ENCODE measurements at regions not wholly inside any gene's neighbourhood (a gene's known extent, or its start where the extent isn't known, plus 50 kb on each side); places are given as distances from the start of the nearest gene placed in this dataset.
"Not testable (repeated sequence)": the region's sequence is repeated elsewhere in the genome, so short reads cannot be mapped to it uniquely, and the experiment has no call there.

DNA sequence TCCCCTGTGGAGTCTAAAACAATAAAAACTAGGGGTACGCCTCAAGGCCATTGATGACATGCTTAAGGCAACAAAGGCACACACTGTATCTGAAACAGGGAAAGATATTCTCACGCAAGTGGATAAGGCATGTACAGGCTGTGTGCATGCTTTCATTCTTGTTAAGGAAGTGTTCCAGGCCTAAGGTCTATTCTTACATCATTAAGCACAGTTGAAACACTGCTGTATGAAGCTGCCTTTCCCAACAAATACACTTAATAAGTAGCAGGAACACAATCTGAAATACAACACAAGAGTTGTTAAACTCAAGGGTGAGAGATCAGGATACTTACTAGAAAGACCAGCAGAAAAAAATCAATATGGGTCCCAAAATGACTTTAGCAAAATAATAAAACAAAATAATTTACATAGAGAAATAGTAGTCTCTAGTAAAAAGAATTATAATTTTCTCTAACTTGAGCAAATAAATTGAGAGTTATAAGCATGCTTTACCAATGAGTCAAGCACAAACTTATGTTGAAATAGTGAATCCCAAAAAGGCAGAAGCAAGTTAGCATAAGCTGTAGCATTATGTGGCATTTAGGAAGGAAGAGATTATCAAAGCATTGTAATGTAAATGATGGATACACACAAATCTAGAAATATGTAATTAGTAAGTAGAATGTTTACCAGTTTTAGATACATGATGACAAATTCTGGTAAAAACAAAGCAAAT lies 796.9 kb downstream of the SLITRK1 start:
- no peak for DNase-seq

DNA sequence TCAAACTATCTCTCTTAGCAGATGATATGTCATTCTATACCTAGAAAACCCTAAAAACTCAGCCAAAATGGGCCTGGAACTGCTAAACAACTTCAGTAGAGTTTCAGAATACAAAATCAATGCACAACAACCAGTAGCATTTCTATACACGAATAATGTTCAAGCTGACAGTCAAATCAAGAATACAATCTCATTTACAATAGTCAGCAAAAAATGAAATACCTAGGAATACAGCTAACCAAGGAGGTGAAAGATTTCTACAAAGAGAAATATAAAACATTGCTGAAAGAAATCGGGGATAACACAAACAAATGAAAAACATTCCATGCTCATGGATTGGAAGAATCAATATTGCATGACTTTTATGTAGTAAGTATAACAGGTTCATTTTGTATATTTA lies 804.8 kb downstream of the SLITRK1 start:
- DNase-seq: no peak

DNA sequence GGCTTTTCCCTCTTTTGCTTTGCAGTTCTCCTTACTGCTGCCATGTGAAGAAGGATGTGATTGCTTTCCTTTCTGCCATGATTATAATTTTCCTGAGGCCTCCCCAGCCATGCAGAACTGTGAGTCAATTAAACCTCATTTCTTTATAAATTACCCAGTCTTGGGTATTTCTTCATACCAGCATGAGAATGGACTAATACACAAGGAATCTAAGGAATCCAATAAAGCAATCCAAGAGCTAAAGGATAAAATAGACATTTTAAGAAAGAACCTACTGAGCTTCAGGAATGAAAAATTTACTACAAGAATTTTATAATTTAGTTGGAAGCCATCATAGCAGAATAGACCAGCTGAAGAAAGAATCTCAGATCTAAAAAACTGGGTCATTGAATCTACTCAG lies 808.3 kb downstream of the SLITRK1 start:
- not testable (repeated sequence) for DNase-seq

DNA sequence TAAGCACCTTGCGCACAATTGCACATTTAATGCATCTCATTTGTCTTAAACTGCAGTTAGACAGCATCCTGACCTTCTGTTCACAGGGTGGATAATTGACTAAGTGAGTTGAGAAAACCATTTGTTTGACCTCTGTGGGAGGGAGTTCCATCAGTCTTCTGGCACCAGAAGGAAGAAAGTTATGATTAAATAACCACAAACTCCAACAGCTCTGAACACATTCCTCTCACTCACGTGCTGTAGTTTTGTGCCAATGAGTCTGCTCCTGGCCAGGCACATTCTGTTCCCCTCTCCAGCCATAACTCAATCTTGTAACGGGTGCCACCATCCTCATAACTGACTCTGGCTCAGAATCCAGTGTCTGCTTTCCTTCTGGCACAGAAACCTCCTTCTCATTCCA lies 817.2 kb downstream of the SLITRK1 start:
- DNase-seq: no peak

DNA sequence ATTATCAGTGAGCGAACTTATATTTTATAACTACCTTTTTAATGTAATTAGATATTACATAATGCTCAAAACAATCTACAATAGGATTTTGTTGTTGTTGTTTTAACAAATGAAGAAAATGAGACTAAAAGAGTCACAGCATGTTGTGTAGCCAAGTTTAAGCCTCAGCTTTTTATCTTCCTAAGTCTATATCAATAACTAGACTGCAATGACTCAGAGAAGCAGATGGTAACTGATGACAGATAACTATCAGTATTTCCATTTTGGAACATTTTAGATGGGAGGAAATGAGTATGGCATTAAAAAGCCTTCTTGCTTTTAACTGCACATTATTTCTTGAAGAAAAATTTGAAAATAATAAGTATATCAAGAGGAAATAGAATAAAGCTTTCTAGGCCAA lies 825.2 kb downstream of the SLITRK1 start:
- DNase-seq: no peak

DNA sequence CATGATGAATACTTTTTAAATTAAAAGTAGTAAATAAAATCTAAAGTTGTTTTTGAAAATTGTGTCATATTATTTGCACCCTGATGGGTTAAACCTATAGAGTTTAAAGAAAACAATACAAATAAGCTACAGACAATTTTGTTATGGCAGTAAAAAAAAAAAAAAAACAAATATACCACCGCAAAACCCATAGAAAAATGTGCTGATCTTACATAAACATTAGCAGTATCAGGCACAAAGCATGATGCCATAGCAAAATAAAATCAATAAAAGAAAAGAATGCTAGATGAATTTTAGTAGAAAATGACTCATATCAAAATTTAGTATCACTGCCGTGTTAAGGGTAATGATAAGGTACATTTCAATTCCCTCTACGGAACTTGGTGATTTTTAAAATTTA lies 826.0 kb downstream of the SLITRK1 start:
- DNase-seq: no peak

DNA sequence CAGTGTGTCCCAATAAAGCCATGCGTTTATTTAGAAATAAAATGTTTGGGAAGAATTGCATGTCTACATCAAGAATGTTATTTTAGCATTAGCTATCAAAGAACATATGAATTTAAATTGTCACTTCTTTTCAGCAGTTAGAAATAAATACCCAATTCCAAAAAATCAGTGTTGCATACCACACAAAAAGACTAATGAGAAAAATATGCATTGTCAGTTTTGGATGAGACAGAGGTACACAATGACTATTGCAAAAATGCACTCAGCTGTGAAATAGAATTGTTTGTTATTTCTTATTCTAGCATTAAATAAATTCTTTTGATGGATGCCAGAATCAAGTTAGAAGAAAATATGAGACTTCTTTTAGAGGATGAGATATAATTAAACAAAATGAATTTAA lies 833.9 kb downstream of the SLITRK1 start:
- no peak for DNase-seq

DNA sequence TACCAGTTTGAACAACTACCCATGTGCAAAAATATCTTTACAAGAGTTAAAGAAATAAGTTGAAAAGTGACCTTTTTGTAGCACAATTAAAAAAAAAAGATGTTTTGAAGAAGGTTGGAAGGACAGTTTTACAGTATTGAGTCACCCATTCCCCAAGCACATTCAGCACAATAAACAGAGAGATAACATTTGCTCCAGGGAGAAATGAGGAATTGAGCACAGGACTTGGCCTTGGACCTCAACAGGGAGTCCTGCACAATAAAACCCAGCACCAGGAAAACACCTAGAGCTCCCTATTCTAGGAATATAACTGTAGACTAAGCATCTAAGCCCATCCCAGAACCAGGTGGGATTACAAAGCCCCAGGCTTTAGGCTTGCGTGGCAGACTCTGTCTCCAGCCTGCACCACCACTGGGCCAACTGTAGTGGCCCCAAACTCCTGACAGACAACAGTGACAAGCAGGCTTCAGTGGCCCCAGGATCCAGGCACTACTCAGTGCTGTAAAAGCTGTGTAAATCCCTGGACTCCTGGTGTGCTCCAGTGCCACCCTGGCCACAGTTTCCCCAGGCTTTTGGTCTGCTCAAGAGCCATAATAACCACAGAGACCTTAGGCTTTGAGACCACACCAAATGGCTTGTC lies 857.2 kb downstream of the SLITRK1 start:
- no peak for DNase-seq

DNA sequence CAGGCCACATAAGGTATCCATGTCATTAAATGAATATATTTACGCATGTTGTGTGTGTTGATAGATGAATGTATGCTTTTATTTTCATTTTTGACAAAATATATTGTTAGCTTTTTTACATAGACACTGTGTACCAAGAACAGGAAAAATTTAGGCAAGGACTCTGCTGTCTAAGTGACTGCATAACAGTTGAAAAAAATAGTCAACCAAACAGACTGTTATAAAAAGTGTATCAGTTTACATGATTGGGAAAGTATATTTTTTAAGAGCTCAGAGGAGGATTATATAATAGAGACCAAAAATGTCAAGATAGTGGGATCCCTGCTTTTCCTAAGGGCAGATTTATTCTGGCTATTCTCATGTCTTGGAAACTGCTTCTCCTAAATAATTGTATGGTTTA lies 858.0 kb downstream of the SLITRK1 start:
- DNase-seq: no peak

DNA sequence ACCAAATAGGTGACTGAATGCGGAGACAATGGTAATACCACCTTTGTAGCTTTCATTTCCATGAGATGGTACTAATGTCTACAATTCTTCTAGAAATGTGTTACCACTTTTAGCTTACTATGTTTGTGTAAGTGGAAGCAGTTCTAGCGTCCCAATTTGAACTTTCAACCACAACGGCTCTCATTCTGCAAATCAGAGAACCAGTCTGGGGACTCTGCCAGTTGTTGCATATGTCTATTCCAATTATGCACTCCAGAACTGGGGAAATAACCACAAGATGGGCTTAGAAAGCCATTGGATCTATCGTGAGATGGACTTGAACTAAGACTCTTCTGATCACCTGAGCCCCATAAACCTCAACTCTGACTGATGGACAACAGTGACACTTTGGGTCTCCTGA lies 862.3 kb downstream of the SLITRK1 start:
- no peak for DNase-seq

DNA sequence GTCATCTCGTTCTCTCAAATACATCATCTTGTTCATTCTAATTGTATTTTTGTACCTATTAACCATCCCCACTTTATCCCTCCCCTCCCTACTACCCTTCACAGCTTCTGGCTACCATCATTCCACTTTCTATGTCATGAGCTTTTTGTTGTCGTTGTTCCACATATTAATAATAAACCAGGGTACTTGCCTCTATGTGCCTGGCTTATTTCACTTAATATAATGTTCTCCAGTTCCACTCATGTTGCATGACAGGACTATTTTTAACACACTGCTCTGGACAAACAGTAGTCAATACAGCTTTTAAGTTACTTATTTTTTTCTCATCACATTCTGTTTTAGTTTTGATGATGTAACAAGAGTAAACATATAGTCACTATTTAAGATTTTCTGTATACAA lies 872.3 kb downstream of the SLITRK1 start:
- DNase-seq: no peak

DNA sequence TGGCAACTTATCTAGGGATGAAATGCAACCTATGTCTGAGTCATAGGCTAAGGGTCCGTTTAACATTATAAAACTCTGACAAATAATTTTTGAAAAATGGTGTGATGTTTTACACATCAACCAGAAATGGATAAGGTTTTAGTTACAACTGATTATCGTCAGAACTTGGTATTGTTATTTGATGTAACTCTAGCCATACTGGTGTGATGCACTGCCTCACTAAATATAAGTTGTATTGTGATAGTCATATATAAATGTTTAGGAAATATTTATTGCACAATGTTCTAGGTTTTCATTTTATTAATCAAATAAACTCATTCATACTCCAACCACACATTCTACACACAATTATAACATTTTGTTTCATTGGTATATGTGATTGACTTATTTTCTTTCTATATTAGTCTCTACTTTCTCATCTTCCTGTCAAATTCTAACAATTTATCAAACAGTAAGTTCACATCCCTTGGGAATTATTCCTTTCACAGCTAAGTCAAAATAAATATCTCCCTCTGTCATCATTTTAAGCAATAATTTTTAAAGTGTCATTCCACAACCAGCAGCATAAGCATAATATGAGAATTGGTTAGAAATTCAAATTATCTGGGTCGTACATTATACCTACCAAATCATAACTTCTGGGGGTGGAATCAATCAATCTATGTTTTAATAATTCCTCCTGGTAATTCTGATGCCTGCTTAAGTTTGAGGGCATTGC lies 873.9 kb downstream of the SLITRK1 start:
- no peak for DNase-seq

DNA sequence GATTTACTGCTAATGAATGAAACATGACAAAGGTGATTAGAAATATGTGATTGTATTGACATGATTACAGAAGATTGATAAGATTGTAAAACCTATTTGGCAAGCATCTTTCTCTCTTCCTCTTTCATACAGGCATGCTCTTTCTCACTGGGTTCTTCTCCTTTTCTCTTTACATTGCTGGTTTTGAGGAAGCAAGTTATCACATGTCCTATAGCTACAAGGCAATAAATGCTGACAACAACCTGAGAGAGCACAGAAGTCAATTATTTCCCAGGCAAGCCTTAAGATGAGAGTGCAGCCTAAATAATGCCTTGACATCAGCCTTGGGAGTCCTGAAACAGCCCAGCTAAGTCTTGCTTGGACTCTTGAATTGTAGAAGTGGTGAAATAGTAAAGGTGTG lies 875.0 kb downstream of the SLITRK1 start:
- DNase-seq: no peak

DNA sequence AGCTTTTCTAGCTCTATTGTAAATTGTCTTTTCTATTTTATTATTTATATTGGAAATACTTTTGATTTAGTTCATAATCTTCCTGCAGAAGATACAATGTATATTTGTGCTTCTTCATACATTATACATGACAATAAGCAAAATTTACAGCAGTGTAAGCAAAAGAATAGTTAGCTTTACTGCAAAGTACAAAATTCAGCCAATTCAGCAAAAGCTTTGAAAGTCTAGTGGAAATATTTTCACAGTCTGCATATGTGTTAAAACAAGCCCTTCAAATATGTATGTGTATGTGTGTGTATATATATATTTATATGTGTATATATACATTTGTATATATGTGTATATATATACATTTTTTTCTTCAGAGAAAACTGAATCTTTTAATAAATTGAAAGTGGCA lies 879.1 kb downstream of the SLITRK1 start:
- DNase-seq: no peak

DNA sequence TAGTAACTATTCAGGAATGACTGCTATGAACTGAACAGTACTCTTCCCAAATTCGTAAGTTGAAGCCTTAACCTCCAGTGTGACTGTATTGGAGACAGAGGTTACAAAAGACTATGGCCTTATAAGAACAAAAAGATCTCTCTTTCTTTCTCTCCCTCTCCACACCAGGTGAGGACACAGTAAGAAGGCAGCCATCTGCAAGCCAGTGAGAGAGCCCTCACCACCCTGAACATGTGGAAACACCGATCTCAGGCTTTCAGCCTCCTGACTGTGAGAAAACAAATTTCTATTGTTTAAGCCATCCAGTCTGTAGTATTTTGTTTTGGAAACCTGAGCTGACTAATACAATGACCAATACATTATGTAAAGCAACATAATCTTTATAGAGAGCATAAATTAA lies 888.9 kb downstream of the SLITRK1 start:
- no peak for DNase-seq

DNA sequence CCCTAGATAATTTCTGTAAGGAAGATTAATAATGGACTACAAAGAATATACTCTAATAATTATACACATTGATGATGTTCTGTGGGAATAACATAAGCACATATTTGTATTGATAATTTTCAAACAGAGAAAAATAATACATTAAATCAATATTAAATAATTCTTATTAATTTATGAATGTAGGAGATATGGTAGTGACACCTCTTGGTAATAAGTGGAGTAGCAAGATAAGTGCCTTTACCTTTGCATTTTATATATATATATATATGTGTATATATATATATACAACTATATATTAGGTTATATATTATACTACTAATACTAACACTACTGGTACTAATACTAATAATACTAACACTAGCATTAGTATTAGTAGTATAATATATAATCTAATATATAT lies 905.8 kb downstream of the SLITRK1 start:
- no peak for DNase-seq

DNA sequence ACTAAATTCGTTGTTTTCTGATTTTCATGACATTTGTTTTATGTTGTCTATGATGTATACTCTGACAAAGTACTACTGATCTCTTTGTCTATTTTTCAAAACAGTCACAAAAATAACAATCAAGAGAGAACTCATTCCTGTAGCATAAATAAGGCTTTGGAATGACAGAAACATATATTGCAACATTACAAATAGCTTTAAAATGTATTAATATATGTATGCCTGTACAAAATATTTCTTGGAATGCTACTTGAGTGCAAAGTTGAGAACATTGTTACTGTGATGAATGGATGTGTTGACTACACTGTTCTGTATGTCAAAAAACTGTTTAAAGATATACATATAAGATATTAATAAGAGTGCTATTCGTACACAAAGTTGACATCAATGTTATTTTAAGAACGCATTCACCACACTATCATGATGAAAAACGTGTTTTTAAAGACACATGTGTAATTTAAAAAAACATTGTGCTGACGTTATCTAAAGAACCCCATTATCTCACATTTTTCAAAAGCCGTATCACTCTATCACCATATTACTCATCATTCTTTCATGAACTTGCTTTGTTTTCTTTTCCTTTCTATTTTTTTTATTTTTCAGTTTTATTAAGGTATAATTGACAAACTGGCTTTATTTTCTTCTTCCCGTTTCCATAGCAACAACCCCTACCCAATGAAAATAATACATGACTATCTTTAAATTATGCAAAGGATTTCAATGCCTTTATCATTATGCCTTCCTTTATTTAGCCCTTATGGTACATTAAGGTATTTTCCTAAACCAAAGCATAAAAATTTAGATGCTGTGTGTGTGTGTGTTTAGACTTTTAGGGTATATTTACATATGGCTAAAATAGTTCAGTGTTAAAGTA lies 918.8 kb downstream of the SLITRK1 start:
- no peak for DNase-seq

DNA sequence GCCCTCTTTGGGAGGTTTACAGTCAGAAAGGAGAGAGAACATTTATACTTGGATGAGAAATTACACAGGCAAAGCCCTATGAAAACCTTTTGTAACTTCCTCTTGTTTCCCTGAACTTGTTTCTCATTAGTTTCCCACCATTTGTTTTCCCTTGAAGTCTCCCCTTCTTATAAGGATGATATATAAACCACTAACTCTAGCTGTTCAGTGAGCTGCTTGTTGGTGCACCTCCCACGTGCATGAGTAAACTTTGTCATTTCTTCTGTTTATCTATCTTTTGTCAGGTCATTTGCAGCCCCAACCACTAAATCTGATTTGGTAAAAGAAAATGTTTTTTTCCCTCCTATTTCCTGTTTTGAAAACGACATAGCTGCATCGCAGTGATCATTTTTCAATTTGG lies 919.9 kb downstream of the SLITRK1 start:
- no peak for DNase-seq

DNA sequence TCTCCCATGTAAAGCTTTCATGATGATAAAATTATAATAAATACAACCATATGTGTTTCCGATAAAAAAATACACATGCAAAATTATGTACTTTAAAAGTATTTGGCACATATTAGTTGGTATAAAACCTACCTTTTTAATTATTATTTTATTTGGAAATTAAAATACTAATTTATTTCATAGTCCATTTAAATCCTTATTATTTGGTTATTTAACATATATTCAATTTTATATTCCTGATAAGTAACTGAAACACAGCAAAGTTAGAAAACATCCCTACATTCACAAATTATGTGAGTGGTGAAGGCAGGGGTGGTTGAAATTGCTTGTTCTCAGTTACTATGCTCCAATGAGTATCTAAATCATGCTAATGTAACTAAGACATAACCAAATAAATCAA lies 920.5 kb downstream of the SLITRK1 start:
- DNase-seq: no peak

DNA sequence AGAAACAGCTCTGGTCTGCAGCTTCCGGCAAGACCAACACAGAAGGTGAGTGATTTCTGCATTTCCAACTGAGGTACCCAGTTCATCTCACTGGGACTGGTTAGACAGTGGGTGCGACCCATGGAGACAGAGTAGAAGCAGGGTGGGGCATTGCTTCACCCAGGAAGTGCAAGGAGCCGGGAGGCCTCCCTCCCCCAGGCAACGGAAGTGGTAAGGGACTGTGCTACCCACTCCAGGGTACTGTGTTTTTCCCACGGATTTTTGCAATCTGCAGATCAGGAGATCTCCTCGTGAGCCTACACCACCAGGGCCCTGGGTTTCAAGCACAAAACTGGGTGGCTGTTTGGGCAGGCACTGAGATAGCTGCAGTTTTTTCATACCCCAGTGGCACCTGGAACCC lies 929.9 kb downstream of the SLITRK1 start:
- not testable (repeated sequence) for DNase-seq

DNA sequence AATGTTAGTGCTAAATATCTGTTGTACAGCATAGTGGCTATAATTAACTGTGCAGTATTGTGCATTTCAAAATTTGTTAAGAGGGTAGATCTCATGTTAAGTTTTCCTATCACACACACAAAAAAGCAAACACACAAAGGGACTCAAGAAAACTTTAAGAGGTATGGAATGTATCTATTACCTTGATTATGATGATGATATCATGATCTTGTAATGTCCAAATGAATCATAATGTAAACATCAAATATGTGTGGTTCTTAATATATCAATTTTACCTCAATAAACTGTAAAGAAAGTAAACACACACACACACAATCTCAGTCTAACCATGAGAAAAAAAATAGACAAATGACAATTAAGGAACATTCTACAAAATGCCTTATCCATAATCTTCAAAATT lies 934.6 kb downstream of the SLITRK1 start:
- no peak for DNase-seq

DNA sequence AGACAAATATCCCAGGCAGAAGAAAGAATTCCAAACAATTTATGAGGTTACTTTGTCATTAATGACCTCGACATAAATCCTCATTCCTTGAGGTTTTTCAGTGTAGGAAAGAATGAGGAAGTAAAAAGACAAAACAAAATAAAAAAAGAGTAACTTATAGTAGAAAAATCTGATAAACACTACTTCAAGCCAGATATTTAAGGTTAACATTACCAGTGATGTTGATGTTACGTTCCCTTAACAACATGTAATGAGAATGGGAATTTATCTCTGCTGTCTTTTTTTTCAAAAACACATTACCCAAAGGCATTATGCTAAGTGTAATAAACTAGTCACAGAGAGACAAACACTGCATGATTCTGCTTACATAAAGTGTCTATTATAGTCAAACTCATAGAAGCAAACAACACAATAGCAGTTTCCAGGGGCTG lies 935.1 kb downstream of the SLITRK1 start:
- no peak for DNase-seq

DNA sequence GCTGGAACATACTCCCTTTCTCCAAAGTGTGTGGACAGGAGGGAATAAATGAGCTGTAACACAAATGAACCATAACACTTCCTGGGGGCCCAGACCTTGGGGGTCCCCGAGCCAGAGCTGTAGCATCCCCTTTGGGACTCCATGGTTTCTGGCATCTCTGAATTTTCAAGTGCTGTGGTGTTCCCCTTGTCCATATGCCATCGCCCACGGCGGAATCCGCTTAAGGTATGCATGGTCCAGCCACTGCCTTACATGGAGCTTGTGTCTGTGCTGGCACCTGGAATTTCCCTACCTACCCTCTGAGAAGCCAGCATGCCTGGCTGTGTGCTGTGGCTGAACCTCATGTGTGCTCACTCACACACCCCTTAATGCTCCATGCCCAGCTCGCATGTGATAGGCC lies 943.6 kb downstream of the SLITRK1 start:
- no peak for DNase-seq

Measured in NCI-H1105 treated with DMSO at 0.1 percent for 48 hours (cell line).